Stimulated activated CD8-positive, alpha-beta memory T cell treated with anti-CD3 and anti-CD28 coated beads, Interleukin-4, amount 100 ng/mL, for 24 hours (primary cell): ENCODE measurements at regions not wholly inside any gene's neighbourhood (a gene's known extent, or its start where the extent isn't known, plus 50 kb on each side); places are given as distances from the start of the nearest gene placed in this dataset.
"Not testable (repeated sequence)": the region's sequence is repeated elsewhere in the genome, so short reads cannot be mapped to it uniquely, and the experiment has no call there.

ENCODE experiments used
- DNase-seq: peaks from one replicate; pipeline ENCODE4 v3.0.0-alpha.2; 2020; ENCODE audit warnings: low read depth

GRCh38 chr12:5264006-5264405 lies 167.9 kb upstream of the NTF3 start:
- no peak for DNase-seq

- DNase-seq, result no peak
Measured at GRCh38 chr12:5267603-5268423, 164.1 kb upstream of the NTF3 start.

- no peak for DNase-seq
Measured at GRCh38 chr12:5268424-5269210, 163.3 kb upstream of the NTF3 start.

DNA sequence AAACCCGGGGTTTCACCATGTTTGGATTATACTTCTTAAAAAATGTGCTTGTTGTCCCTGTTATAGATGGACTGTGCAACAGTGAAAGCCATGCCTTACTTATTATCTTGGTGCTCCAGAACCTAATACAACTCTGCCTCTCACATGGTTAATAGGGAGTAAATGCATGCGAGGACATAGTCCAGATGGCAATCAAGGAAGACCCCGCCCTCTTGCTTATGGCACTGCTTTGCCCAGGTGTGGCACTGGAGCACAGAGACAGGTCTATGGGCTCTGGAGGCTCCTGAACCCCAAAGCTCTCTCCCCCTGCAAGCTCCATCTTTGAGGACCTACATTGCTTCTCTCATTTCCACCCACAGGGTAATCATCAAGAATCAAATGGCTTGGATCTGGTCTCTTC lies 162.1 kb upstream of the NTF3 start:
- no peak for DNase-seq

DNA sequence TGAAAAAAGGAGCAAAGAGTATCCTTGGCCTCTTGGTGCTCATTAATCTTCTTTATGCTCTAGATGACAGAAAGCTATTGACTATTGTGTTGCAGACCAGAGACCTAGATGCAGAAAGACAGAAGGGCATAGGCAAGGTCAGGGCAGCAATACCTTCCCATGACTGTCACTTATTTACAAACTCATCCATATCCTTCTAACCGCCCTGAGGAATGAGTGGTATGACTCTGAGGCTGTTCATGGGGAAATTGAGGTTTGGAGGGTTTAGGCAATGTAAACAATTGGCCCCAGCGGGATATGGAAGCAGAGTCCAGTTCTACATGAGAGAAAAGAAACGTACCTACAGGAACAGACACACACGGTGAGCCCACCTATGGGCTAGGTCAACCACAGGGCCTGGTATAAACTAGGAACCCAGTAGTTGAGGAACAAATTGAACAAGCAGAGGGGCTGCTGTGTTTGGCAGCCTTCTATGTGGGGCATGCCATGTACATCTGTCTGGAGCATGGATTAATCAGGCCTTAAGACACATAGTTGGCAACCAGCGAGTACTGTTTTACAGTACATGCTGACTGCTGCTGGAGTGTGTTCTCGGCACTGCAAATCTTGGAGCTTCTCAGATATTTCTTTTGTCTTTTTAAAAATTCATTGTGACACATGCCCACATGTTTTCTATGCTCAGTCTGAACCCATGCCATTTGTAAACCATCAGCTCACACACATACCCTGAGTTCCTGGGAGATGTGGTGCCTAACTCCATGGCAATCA lies 159.7 kb upstream of the NTF3 start:
- DNase-seq, result no peak

DNA sequence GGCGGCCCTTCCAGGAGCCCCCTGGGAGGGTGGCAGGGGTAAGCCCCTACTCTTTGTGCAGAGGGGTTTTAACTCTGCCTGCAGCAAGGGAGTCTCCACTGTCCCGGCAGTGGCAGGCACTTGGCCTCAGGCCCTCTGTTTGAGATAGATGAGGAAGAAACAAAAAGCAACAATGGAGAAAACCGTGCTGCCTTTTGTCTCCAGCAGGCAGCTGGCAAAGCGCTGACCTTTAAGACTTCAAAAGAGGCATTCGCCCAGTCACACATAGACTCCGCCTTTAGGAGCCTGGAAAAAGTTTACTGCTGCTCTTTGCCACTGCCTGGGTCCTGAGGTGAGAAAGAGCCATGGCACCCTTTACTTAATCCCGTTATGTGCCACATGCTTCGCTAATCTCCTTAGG lies 158.2 kb upstream of the NTF3 start:
- no peak for DNase-seq

GRCh38 chr12:5276327-5276880 lies 155.5 kb upstream of the NTF3 start:
- DNase-seq, result no peak

DNA sequence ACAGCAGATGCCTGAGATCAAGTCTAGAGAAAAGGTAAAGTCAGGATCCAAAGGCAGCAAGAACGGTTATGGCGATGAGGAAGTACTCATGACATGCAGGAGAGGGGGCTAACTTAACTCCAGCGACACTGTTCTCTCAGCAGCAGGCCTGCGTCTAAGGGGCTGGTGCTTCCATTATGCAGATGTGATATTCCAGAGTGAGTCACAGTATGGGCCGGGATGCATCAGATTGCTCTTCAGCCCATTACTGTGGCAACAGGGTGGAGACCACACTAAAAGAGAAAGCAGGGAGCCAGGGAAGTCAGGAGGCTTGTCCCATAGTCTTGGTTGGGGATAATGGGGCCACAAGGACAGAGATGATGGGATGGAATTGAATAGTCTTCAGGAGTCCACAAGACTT lies 151.8 kb upstream of the NTF3 start:
- no peak for DNase-seq

DNA sequence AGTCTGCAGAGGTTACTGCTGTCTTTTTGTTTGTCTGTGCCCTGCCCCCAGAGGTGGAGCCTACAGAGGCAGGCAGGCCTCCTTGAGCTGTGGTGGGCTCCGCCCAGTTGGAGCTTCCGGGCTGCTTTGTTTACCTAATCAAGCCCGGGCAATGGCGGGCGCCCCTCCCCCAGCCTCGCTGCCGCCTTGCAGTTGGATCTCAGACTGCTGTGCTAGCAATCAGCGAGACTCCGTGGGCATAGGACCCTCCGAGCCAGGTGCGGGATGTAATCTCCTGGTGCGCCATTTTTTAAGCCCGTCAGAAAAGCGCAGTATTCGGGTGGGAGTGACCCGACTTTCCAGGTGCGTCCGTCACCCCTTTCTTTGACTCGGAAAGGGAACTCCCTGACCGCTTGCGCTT lies 141.5 kb upstream of the NTF3 start:
- DNase-seq, result not testable (repeated sequence)

DNA sequence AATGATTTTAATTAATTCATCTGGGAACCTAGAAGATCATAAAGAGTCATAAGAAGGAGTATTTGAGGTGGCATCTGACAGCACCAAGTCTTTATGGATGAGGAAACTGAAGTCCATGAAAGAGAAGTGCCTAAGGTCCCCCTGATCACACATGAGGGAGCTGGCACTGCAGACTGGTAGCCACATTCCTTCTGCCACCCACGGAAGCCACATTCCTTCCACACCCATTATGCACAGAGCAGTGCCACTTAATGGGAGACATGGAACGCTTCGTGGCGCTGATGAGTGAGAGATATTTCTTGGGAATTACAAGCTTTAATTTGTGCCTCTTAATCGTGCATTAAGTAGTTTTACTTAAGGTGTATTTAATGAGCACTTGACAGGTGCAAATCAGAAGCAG lies 139.3 kb upstream of the NTF3 start:
- DNase-seq, result no peak

- no peak for DNase-seq
Measured at GRCh38 chr12:5293773-5294172, 138.1 kb upstream of the NTF3 start.

DNA sequence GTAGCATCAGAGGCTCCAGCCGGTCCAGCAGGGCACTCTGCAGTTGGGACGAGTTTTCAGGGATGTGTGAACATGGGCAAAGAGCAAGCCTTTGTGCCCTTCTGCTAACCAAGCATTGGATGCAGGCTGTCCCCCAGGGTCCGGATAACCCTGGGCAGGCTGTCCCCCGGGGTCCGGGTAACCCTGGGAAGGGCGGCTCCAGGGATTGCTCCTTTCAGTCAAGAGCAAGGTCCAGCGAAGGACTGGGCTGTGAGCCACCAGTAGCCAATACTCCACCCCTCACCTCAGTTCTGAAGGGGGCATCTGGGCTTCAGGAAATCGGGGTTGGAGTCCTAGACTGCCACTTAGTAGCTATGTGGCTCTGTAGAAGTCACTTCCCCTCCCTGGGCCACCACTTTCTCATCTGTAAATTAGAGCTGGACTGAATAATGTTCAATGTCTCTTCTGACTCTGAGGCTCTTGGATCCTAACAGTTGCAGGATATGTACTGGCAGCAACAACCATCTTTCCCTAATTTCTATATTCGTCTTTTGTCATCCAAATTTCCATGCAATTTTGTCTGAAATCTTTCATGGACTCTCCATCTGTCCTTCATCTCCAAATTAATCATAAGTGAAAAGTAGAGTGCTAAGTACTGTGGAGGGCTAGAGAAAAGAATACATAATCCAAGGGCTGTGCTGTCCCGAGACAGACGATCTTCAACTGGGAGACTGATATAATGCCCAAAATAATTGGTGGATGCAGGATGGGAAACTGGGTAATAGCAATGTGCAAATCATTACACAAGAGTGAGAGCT lies 137.4 kb upstream of the NTF3 start:
- DNase-seq, result no peak

- no peak for DNase-seq
Measured at GRCh38 chr12:5295151-5295550, 136.8 kb upstream of the NTF3 start.

- DNase-seq, result no peak
Measured at GRCh38 chr12:5295996-5296395, 135.9 kb upstream of the NTF3 start.

- DNase-seq, result no peak
Measured at GRCh38 chr12:5301539-5301938, 130.4 kb upstream of the NTF3 start.

DNA sequence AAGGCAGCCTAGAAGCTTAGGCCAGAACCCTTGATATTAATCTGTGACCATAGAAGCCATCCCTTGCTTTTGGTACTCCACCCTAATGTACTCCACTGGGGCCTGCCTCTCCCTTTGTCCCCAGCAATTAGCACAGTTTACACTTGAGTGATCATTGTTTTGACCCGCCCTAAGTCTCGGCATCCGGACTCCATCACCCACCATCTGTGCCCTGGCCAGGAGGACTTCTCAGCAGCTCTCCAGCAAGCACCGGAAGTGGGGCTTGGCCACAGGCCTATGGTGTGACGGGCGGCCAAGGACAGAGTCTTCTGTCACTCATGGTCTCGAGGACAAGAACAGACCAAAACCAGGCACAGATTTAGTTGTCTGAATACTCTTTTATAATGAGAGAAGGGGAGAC lies 126.5 kb upstream of the NTF3 start:
- no peak for DNase-seq

- DNase-seq, result no peak
Measured at GRCh38 chr12:5305886-5306545, 125.9 kb upstream of the NTF3 start.

- DNase-seq, result no peak
Measured at GRCh38 chr12:5307065-5307464, 124.8 kb upstream of the NTF3 start.

GRCh38 chr12:5308216-5308615 lies 123.7 kb upstream of the NTF3 start:
- no peak for DNase-seq

- no peak for DNase-seq
Measured at GRCh38 chr12:5308996-5309395, 122.9 kb upstream of the NTF3 start.

DNA sequence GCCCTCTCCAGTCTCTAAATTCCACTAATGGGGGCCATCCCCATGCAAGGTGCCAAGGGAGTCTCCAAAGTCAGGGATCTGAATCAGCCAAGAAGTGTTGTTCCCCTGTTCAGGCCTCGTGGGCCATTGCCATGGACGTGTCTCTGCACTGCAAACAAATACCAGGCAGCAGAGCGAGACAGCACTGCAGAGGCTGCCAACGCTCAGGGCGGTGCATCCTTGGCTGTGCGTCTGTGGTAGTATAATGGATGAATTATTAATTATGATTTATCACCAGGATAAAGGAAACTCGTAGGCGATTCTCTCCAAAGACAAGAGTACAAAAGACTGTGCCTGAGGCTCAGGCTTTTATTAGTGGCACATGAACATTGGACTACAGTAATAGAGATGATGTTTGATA lies 122.3 kb upstream of the NTF3 start:
- DNase-seq, result no peak
